GM18499 (cell line): ENCODE measurements at regions not wholly inside any gene's neighbourhood (a gene's known extent, or its start where the extent isn't known, plus 50 kb on each side); places are given as distances from the start of the nearest gene placed in this dataset.
A peak's percentile ranks its signal among the peaks of the same experiment; 100 is the strongest.
"Not testable (repeated sequence)": the region's sequence is repeated elsewhere in the genome, so short reads cannot be mapped to it uniquely, and the experiment has no call there.

Experiments used
- ATAC-seq: cut with Tn5 transposase; IDR thresholded peaks from one replicate; pipeline ENCODE4 v1.9.1; 2021; ENCODE audit warnings: moderate number of reproducible peaks; ENCODE audit not compliant: insufficient read depth, unreplicated experiment

GRCh38 chr21:15197696-15198095, 132.9 kb upstream of the NRIP1 start:
- ATAC-seq, result no peak

- ATAC-seq, result no peak
Observed at GRCh38 chr21:15199414-15200383, 134.9 kb upstream of the NRIP1 start.

- ATAC-seq, result no peak
Observed at GRCh38 chr21:15203740-15204139, 138.9 kb upstream of the NRIP1 start.

GRCh38 chr21:15204140-15204969, 139.6 kb upstream of the NRIP1 start:
- no peak for ATAC-seq

- ATAC-seq, result no peak
Observed at GRCh38 chr21:15204970-15205286, 140.1 kb upstream of the NRIP1 start.

GRCh38 chr21:15206514-15206913, 141.7 kb upstream of the NRIP1 start:
- ATAC-seq, result peak; percentile 92

- no peak for ATAC-seq
Observed at GRCh38 chr21:15207231-15207630, 142.4 kb upstream of the NRIP1 start.

GRCh38 chr21:15207635-15208370, 143.0 kb upstream of the NRIP1 start:
- no peak for ATAC-seq

GRCh38 chr21:15208786-15209185, 144.0 kb upstream of the NRIP1 start:
- no peak for ATAC-seq

- no peak for ATAC-seq
Observed at GRCh38 chr21:15209224-15209623, 144.4 kb upstream of the NRIP1 start.

- no peak for ATAC-seq
Observed at GRCh38 chr21:15210235-15210678, 145.5 kb upstream of the NRIP1 start.

GRCh38 chr21:15211491-15212133, 146.8 kb upstream of the NRIP1 start:
- ATAC-seq, result no peak

- ATAC-seq, result no peak
Observed at GRCh38 chr21:15212206-15212605, 147.4 kb upstream of the NRIP1 start.

GRCh38 chr21:15218476-15218875, 153.7 kb upstream of the NRIP1 start:
- ATAC-seq, result not testable (repeated sequence)

GRCh38 chr21:15219039-15219438, 154.2 kb upstream of the NRIP1 start:
- no peak for ATAC-seq

- no peak for ATAC-seq
Observed at GRCh38 chr21:15219894-15220293, 155.1 kb upstream of the NRIP1 start.

GRCh38 chr21:15221799-15222386, 157.1 kb upstream of the NRIP1 start:
- ATAC-seq, result no peak

- no peak for ATAC-seq
Observed at GRCh38 chr21:15222707-15223106, 157.9 kb upstream of the NRIP1 start.

- no peak for ATAC-seq
Observed at GRCh38 chr21:15224346-15225086, 159.7 kb upstream of the NRIP1 start.
